IMR-90 (cell line): ENCODE measurements at regions not wholly inside any gene's neighbourhood (a gene's known extent, or its start where the extent isn't known, plus 50 kb on each side); places are given as distances from the start of the nearest gene placed in this dataset.

Source experiments
- ATAC-seq: fragments of 200-7000 bp; cut with Tn5 transposase; 2 replicates; pipeline ENCODE4 v1.9.1; 2020; ENCODE audit warnings: low read depth, mild to moderate bottlenecking, moderate library complexity
- BruUV-seq: library from RNA; stranded (reverse); fragments of 400-500 nt; replicated peaks from 2 replicates; lab custom pipeline; 2021; lab: Mats Ljungman, UMichigan
- CTCF ChIA-PET: fragments of 300-600 bp; formaldehyde crosslinking; extraction: SDS; loops from one replicate; lab custom pipeline; 2021; ENCODE audit warnings: antibody characterized with exemption; lab: Yijun Ruan, JAX
- POLR2A ChIA-PET: fragments of 300-600 bp; sonication (Branson Sonifier 250); formaldehyde crosslinking; loops from one replicate; lab custom pipeline; 2022; ENCODE audit warnings: antibody characterized with exemption; ENCODE audit not compliant: unreplicated experiment; lab: Charles Lee
- DNase-seq: peaks from one replicate; pipeline ENCODE4 v3.0.0; 2013
- H2AFZ ChIP-seq: replicated peaks from 2 replicates; pipeline ENCODE3; 2013; ENCODE audit warnings: low read length, mild to moderate bottlenecking; ENCODE audit not compliant: poor library complexity
- H2AK5ac ChIP-seq: 2 replicates; pipeline ENCODE4 v1.6.1; 2013; ENCODE audit warnings: low read depth, low read length, inconsistent platforms
- H2AK9ac ChIP-seq: replicated peaks from 2 replicates; pipeline ENCODE3; 2013; ENCODE audit warnings: mild to moderate bottlenecking, low read depth, low read length, moderate library complexity; ENCODE audit not compliant: poor library complexity
- H2BK120ac ChIP-seq: 2 replicates; pipeline ENCODE4 v1.6.1; 2013; ENCODE audit warnings: low read depth, low read length, inconsistent platforms
- H2BK15ac ChIP-seq: 3 replicates; pipeline ENCODE4 v1.6.1; 2013; ENCODE audit warnings: low read depth, low read length, inconsistent platforms
- H2BK20ac ChIP-seq: 2 replicates; pipeline ENCODE4 v1.6.1; 2013; ENCODE audit warnings: low read depth, mild to moderate bottlenecking, inconsistent platforms, low read length, moderate library complexity
- H2BK5ac ChIP-seq: 2 replicates; pipeline ENCODE4 v1.6.1; 2013; ENCODE audit warnings: mild to moderate bottlenecking, low read depth, low read length, inconsistent platforms; ENCODE audit not compliant: poor library complexity, severe bottlenecking
- H3K14ac ChIP-seq: replicated peaks from 2 replicates; pipeline ENCODE4 v1.6.1; 2013; ENCODE audit warnings: low read depth, low read length, inconsistent platforms
- H3K18ac ChIP-seq: 2 replicates; pipeline ENCODE4 v1.6.1; 2013; ENCODE audit warnings: low read depth, low read length, control low read depth
- H3K23ac ChIP-seq: 2 replicates; pipeline ENCODE4 v1.6.1; 2013; ENCODE audit warnings: low read depth, low read length, inconsistent platforms
- H3K27ac ChIP-seq: 2 replicates; pipeline ENCODE4 v1.5.1; 2013; ENCODE audit warnings: mild to moderate bottlenecking, control low read depth, low read length; ENCODE audit not compliant: insufficient read depth
- H3K27me3 ChIP-seq: 2 replicates; pipeline ENCODE4 v1.6.1; 2013; ENCODE audit warnings: low read length; ENCODE audit not compliant: control insufficient read depth, insufficient read depth
- H3K36me3 ChIP-seq: 2 replicates; pipeline ENCODE4 v1.6.1; 2013; ENCODE audit warnings: low read length, mixed read lengths; ENCODE audit not compliant: control insufficient read depth, insufficient read depth
- H3K4ac ChIP-seq: 2 replicates; pipeline ENCODE4 v1.6.1; 2013; ENCODE audit warnings: low read depth, low read length, inconsistent platforms
- H3K4me1 ChIP-seq: 2 replicates; pipeline ENCODE4 v1.6.1; 2013; ENCODE audit warnings: low read length, mixed read lengths; ENCODE audit not compliant: control insufficient read depth, insufficient read depth
- H3K4me2 ChIP-seq: 2 replicates; pipeline ENCODE4 v1.6.1; 2013; ENCODE audit warnings: low read depth, mild to moderate bottlenecking, control low read depth, low read length, moderate library complexity
- H3K4me3 ChIP-seq: 2 replicates; pipeline ENCODE4 v1.5.1; 2013; ENCODE audit warnings: low read depth, mild to moderate bottlenecking, control low read depth, low read length, moderate library complexity; ENCODE audit not compliant: insufficient read depth
- H3K56ac ChIP-seq: 2 replicates; pipeline ENCODE4 v1.6.1; 2013; ENCODE audit warnings: low read length, inconsistent platforms; ENCODE audit not compliant: insufficient read depth; ENCODE audit errors: extremely low read depth
- H3K79me1 ChIP-seq, 2 experiments: 2 replicates each; pipeline ENCODE4 v1.6.1; 2013; ENCODE audit warnings: low read length in 2 of 2, inconsistent platforms in 1 of 2, low read depth in 1 of 2
- H3K9ac ChIP-seq: 2 replicates; pipeline ENCODE4 v1.6.1; 2013; ENCODE audit warnings: low read depth, low read length, control low read depth
- H3K9me1 ChIP-seq: 2 replicates; pipeline ENCODE4 v1.6.1; 2013; ENCODE audit warnings: low read length, inconsistent platforms; ENCODE audit not compliant: insufficient read depth
- H3K9me3 ChIP-seq: 2 replicates; pipeline ENCODE4 v1.6.1; 2013; ENCODE audit warnings: low read length; ENCODE audit not compliant: control insufficient read depth, insufficient read depth
- H4K20me1 ChIP-seq: 2 replicates; pipeline ENCODE4 v1.6.1; 2013; ENCODE audit warnings: low read length, inconsistent platforms; ENCODE audit not compliant: insufficient read depth
- H4K5ac ChIP-seq: 2 replicates; pipeline ENCODE4 v1.6.1; 2013; ENCODE audit warnings: mild to moderate bottlenecking, low read depth, low read length, control low read depth
- H4K8ac ChIP-seq, 2 experiments: 2 replicates each; pipeline ENCODE4 v1.6.1; 2013; ENCODE audit warnings: low read depth in 2 of 2, low read length in 2 of 2, control low read depth in 1 of 2, inconsistent platforms in 1 of 2
- H4K91ac ChIP-seq: 2 replicates; pipeline ENCODE4 v1.6.1; 2013; ENCODE audit warnings: low read depth, low read length, inconsistent platforms; ENCODE audit not compliant: insufficient read depth
- NFE2L2 ChIP-seq: fragments of 150-350 bp; IDR thresholded peaks from 2 replicates; pipeline ENCODE4 v1.6.1; 2016; ENCODE audit warnings: low read depth, mild to moderate bottlenecking, low read length
- RFX5 ChIP-seq: IDR thresholded peaks from 2 replicates; pipeline ENCODE4 v1.8.0; 2012; ENCODE audit warnings: low read depth, mild to moderate bottlenecking, low read length, moderate library complexity
- whole genome bisulfite sequencing, 2 experiments: methylation state at CpG; one replicate each; pipeline versions ENCODE4 v1.1.5 to v1.1.7; 2013; ENCODE audit warnings: missing lambda C conversion rate in 2 of 2; ENCODE audit not compliant: insufficient read length in 1 of 2; ENCODE audit errors: extremely low coverage in 2 of 2; 5-methylcytosine and 5-hydroxymethylcytosine counted together
- dilution Hi-C: fragments of 300-500 bp; cut with HindIII; formaldehyde crosslinking; loops from one replicate; pipeline ENCODE4 v1.14.3; 2018; ENCODE audit warnings: low sequenced_read_pairs; ENCODE audit not compliant: unreplicated experiment
- in situ Hi-C: fragments of 300-500 bp; cut with MboI; formaldehyde crosslinking; loops from 3 replicates; pipeline ENCODE4 v1.14.3; 2019; ENCODE audit warnings: low sequenced_read_pairs, inconsistent platforms, mixed read lengths
- intact Hi-C: fragments of 100-400 bp; cut with micrococcal nuclease; formaldehyde crosslinking; loops from 2 replicates; pipeline ENCODE4 v1.10.0; 2022

- H4K8ac ChIP-seq, result no peak overlapping the region
- POLR2A ChIA-PET, result no interaction called here
- H3K9me3 ChIP-seq, result no peaks in the 10 kb centered on the region
- no peak overlapping the region for H2AFZ ChIP-seq
- no peak overlapping the region for H3K14ac ChIP-seq
- no peak overlapping the region for H2BK5ac ChIP-seq
- dilution Hi-C loops (no loop called here), intact Hi-C loops (no loop called here), in situ Hi-C loops (no loop called here)
- no peaks in the 10 kb centered on the region for H3K27me3 ChIP-seq
- no peak overlapping the region for H2AK5ac ChIP-seq
- no peaks in the 10 kb centered on the region for H3K36me3 ChIP-seq
- no peak overlapping the region for H3K56ac ChIP-seq
- H2BK120ac ChIP-seq, result no peak overlapping the region
- no peaks in the 10 kb centered on the region for H3K4me1 ChIP-seq
- no peak overlapping the region for H3K4ac ChIP-seq
- no peak overlapping the region for H3K23ac ChIP-seq
- no peak overlapping the region for H4K5ac ChIP-seq
- H3K79me1 ChIP-seq, result no peaks in the 10 kb centered on the region
- no peak overlapping the region for H3K4me2 ChIP-seq
- no peak overlapping the region for H2BK15ac ChIP-seq
- H3K9me1 ChIP-seq, result no peaks in the 10 kb centered on the region
- no peak overlapping the region for H3K18ac ChIP-seq
- no peak overlapping the region for H4K91ac ChIP-seq
- H4K20me1 ChIP-seq, result no peaks in the 10 kb centered on the region
- H3K9ac ChIP-seq, result no peak overlapping the region
- TF ChIP-seq NFE2L2 (no peak), RFX5 (no peak)
- H2AK9ac ChIP-seq, result no peak overlapping the region
- no TSS peak for BruUV-seq
- CTCF ChIA-PET, result interaction anchor here (0.7 to 1.1 kb wide), 2 partner anchors 12 to 33 kb away, joined by 3 read pairs; no protein-coding TSS in a partner anchor
- no peak overlapping the region for H2BK20ac ChIP-seq
- no CpG with 5 or more reads among the region's 6 CpGs for WGBS, 2 experiments
- no peak for DNase-seq
- no peak overlapping the region for H3K4me3 ChIP-seq
- H3K27ac ChIP-seq, result no peak overlapping the region
- no peak for ATAC-seq
Observed at GRCh38 chr4:155494037-155494718, 117.4 kb upstream of the MAP9 start.
